KMS-11 (cell line): ENCODE measurements at regions not wholly inside any gene's neighbourhood (a gene's known extent, or its start where the extent isn't known, plus 50 kb on each side); places are given as distances from the start of the nearest gene placed in this dataset.

Experiments used
- H2AFZ ChIP-seq: fragments of 200-600 bp; sonication (generic); 2 replicates; pipeline ENCODE4 v1.6.1; 2016; ENCODE audit warnings: antibody characterized with exemption, mixed run types, low read depth
- H3K27ac ChIP-seq: fragments of 200-600 bp; sonication (generic); 2 replicates; pipeline ENCODE4 v1.6.1; 2016; ENCODE audit warnings: mild to moderate bottlenecking, mixed run types
- H3K27me3 ChIP-seq: fragments of 200-600 bp; sonication (generic); 2 replicates; pipeline ENCODE4 v1.6.1; 2017; ENCODE audit warnings: mild to moderate bottlenecking, low read depth, mixed run types, moderate library complexity; ENCODE audit not compliant: insufficient read depth
- H3K36me3 ChIP-seq: fragments of 200-600 bp; sonication (generic); 2 replicates; pipeline ENCODE4 v1.6.1; 2017; ENCODE audit warnings: mild to moderate bottlenecking, mixed run types; ENCODE audit not compliant: insufficient read depth
- H3K4me1 ChIP-seq: fragments of 200-600 bp; sonication (generic); 2 replicates; pipeline ENCODE4 v1.6.1; 2016; ENCODE audit warnings: mild to moderate bottlenecking, low read depth, mixed run types; ENCODE audit not compliant: poor library complexity, severe bottlenecking
- H3K4me2 ChIP-seq: fragments of 200-600 bp; sonication (generic); 2 replicates; pipeline ENCODE4 v1.7.0; 2016; ENCODE audit warnings: mild to moderate bottlenecking, mixed run types
- H3K4me3 ChIP-seq: fragments of 200-600 bp; sonication (generic); IDR thresholded peaks from 2 replicates; pipeline ENCODE4 v1.6.1; 2017; ENCODE audit warnings: low read depth, low read length, mixed read lengths; ENCODE audit not compliant: insufficient read depth
- H3K79me2 ChIP-seq: fragments of 200-600 bp; sonication (generic); 2 replicates; pipeline ENCODE4 v1.6.1; 2016; ENCODE audit warnings: low read depth, mixed run types; ENCODE audit not compliant: insufficient read depth
- H3K9ac ChIP-seq: fragments of 200-600 bp; sonication (generic); 2 replicates; pipeline ENCODE4 v1.6.1; 2016; ENCODE audit warnings: mild to moderate bottlenecking, mixed run types
- H4K20me1 ChIP-seq: fragments of 200-600 bp; sonication (generic); 2 replicates; pipeline ENCODE4 v1.6.1; 2016; ENCODE audit warnings: mild to moderate bottlenecking, mixed run types; ENCODE audit not compliant: insufficient read depth
- CTCF ChIP-seq: fragments of 200-600 bp; sonication (generic); conservative IDR thresholded peaks from 2 replicates; pipeline ENCODE4 v1.6.1; 2017; ENCODE audit warnings: low read depth, mild to moderate bottlenecking, antibody characterized with exemption, low read length, moderate library complexity, mixed read lengths

DNA sequence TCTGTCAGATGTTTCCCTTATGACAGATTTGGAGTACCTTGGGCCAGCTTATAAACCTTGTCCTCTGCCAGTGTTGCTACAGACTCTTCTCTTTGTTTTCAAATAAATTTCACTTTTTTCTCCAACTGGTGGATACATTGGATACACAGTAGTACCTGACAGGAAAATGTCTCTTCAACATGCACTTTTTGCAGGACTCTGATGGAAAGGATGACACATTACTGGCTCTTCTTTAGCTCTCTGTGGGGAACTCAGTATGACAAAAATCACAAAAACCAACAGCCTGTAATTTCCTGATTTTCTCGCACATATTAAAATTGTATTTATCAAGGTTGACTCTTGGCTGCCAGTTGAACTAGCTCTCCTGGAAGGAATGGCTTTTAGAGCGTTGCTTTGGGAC lies 61.3 kb upstream of the GIMD1 start:
- TF ChIP-seq CTCF, result no peak
- H2AFZ ChIP-seq, result no peak overlapping the region
- H3K4me3 ChIP-seq, result no peak overlapping the region
- H3K36me3 ChIP-seq, result no peaks in the 10 kb centered on the region
- H3K27me3 ChIP-seq, result no peaks in the 10 kb centered on the region
- H3K27ac ChIP-seq, result no peak overlapping the region
- H3K79me2 ChIP-seq, result no peaks in the 10 kb centered on the region
- H3K9ac ChIP-seq, result no peak overlapping the region
- no peaks in the 10 kb centered on the region for H4K20me1 ChIP-seq
- no peak overlapping the region for H3K4me2 ChIP-seq
- H3K4me1 ChIP-seq, result no peaks in the 10 kb centered on the region

GRCh38 chr4:106426069-106426468 lies 57.5 kb upstream of the GIMD1 start:
- H3K4me2 ChIP-seq, result no peak overlapping the region
- H3K4me3 ChIP-seq, result no peak overlapping the region
- no peak for TF ChIP-seq CTCF
- H2AFZ ChIP-seq, result no peak overlapping the region
- no peaks in the 10 kb centered on the region for H3K4me1 ChIP-seq
- no peak overlapping the region for H3K27ac ChIP-seq
- no peaks in the 10 kb centered on the region for H4K20me1 ChIP-seq
- H3K27me3 ChIP-seq, result no peaks in the 10 kb centered on the region
- H3K9ac ChIP-seq, result no peak overlapping the region
- no peaks in the 10 kb centered on the region for H3K79me2 ChIP-seq
- H3K36me3 ChIP-seq, result no peaks in the 10 kb centered on the region

- H3K27ac ChIP-seq, result no peak overlapping the region
- H3K9ac ChIP-seq, result no peak overlapping the region
- no peak for TF ChIP-seq CTCF
- H4K20me1 ChIP-seq, result no peaks in the 10 kb centered on the region
- no peak overlapping the region for H3K4me2 ChIP-seq
- H2AFZ ChIP-seq, result no peak overlapping the region
- no peak overlapping the region for H3K4me3 ChIP-seq
- H3K36me3 ChIP-seq, result no peaks in the 10 kb centered on the region
- H3K4me1 ChIP-seq, result no peaks in the 10 kb centered on the region
- H3K79me2 ChIP-seq, result no peaks in the 10 kb centered on the region
- no peaks in the 10 kb centered on the region for H3K27me3 ChIP-seq
These were observed 57.0 kb upstream of the GIMD1 start for GRCh38 chr4:106425576-106425975.

DNA sequence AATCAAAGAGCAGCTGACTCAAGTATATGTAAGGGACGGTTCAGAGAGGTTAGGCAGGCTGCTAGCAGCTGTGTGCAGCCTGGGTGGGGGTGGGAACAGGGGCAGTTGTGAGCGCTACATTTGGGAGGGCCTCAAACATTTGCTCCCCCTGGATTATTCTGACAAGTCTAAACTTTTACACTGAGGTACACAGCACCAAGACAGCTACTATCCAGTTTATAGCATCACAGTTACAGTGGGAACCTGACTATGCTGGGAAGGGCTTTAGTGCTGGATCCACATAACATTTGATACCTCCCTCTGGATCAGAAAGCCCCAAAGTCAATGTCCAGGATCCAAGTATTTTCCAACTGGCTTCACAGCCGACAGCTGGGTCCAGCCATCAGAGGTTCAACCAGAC lies 55.8 kb upstream of the GIMD1 start:
- no peaks in the 10 kb centered on the region for H4K20me1 ChIP-seq
- H3K36me3 ChIP-seq, result no peaks in the 10 kb centered on the region
- H3K27ac ChIP-seq, result no peak overlapping the region
- H3K4me2 ChIP-seq, result no peak overlapping the region
- no peak for TF ChIP-seq CTCF
- no peak overlapping the region for H3K9ac ChIP-seq
- H3K4me3 ChIP-seq, result no peak overlapping the region
- no peak overlapping the region for H2AFZ ChIP-seq
- no peaks in the 10 kb centered on the region for H3K4me1 ChIP-seq
- H3K79me2 ChIP-seq, result no peaks in the 10 kb centered on the region
- no peaks in the 10 kb centered on the region for H3K27me3 ChIP-seq

GRCh38 chr4:106423791-106424190 lies 55.2 kb upstream of the GIMD1 start:
- H3K4me1 ChIP-seq, result no peaks in the 10 kb centered on the region
- H3K9ac ChIP-seq, result no peak overlapping the region
- no peaks in the 10 kb centered on the region for H3K27me3 ChIP-seq
- no peak overlapping the region for H2AFZ ChIP-seq
- no peaks in the 10 kb centered on the region for H3K36me3 ChIP-seq
- no peaks in the 10 kb centered on the region for H3K79me2 ChIP-seq
- H3K4me2 ChIP-seq, result no peak overlapping the region
- H4K20me1 ChIP-seq, result no peaks in the 10 kb centered on the region
- H3K27ac ChIP-seq, result no peak overlapping the region
- no peak for TF ChIP-seq CTCF
- no peak overlapping the region for H3K4me3 ChIP-seq
